DND-41 (cell line): ENCODE measurements at regions not wholly inside any gene's neighbourhood (a gene's known extent, or its start where the extent isn't known, plus 50 kb on each side); places are given as distances from the start of the nearest gene placed in this dataset.

Experiments
- ATAC-seq: fragments of 200-7000 bp; cut with Tn5 transposase; 3 replicates; pipeline ENCODE4 v1.9.1; 2021; ENCODE audit warnings: low read depth; ENCODE audit not compliant: insufficient read depth
- DNase-seq: peaks from one replicate; pipeline ENCODE4 v3.0.0-alpha.2; 2020
- H2AFZ ChIP-seq: 2 replicates; pipeline ENCODE4 v1.6.0; 2012; ENCODE audit warnings: low read depth, low read length
- H3K27ac ChIP-seq: 2 replicates; pipeline ENCODE4 v1.5.1; 2012; ENCODE audit warnings: low read length, inconsistent platforms
- H3K27me3 ChIP-seq: fragments of 200-600 bp; sonication (generic); 2 replicates; pipeline ENCODE4 v1.6.0; 2012; ENCODE audit warnings: low read length, mild to moderate bottlenecking, inconsistent platforms; ENCODE audit not compliant: insufficient read depth, poor library complexity
- H3K36me3 ChIP-seq: 2 replicates; pipeline ENCODE4 v1.5.1; 2012; ENCODE audit warnings: low read length, inconsistent platforms; ENCODE audit not compliant: insufficient read depth
- H3K4me1 ChIP-seq: 2 replicates; pipeline ENCODE4 v1.5.1; 2012; ENCODE audit warnings: mild to moderate bottlenecking, low read length; ENCODE audit not compliant: insufficient read depth
- H3K4me2 ChIP-seq: 2 replicates; pipeline ENCODE4 v1.6.0; 2012; ENCODE audit warnings: mild to moderate bottlenecking, moderate library complexity, low read length, inconsistent platforms; ENCODE audit not compliant: insufficient read depth
- H3K4me3 ChIP-seq, 2 experiments: fragments of 200-600 bp in 1 of 2; shearing (Covaris generic) in 1 of 2; 2 replicates each; pipeline ENCODE4 v1.5.1; 2012 to 2016; ENCODE audit warnings: inconsistent platforms in 2 of 2, low read length in 2 of 2, mild to moderate bottlenecking in 2 of 2, low read depth in 1 of 2, moderate library complexity in 1 of 2
- H3K79me2 ChIP-seq: 2 replicates; pipeline ENCODE4 v1.6.0; 2012; ENCODE audit warnings: low read length, inconsistent platforms; ENCODE audit not compliant: insufficient read depth
- H3K9ac ChIP-seq: 2 replicates; pipeline ENCODE4 v1.6.0; 2012; ENCODE audit warnings: low read depth, mild to moderate bottlenecking, inconsistent platforms, low read length, moderate library complexity
- H3K9me3 ChIP-seq: 2 replicates; pipeline ENCODE4 v1.5.1; 2012; ENCODE audit warnings: low read length, moderate library complexity, mild to moderate bottlenecking, inconsistent platforms; ENCODE audit not compliant: insufficient read depth, severe bottlenecking
- H4K20me1 ChIP-seq: 2 replicates; pipeline ENCODE4 v1.6.0; 2012; ENCODE audit warnings: low read length; ENCODE audit not compliant: insufficient read depth
- CTCF ChIP-seq: IDR thresholded peaks from 2 replicates; pipeline ENCODE4 v1.5.1; 2012; ENCODE audit warnings: borderline replicate concordance, low read length, moderate library complexity, mild to moderate bottlenecking; ENCODE audit not compliant: poor library complexity, severe bottlenecking; ENCODE audit errors: extremely low read depth
- EZH2 ChIP-seq: IDR thresholded peaks from 3 replicates; pipeline ENCODE4 v1.6.1; 2012; ENCODE audit warnings: borderline replicate concordance, low read depth, mild to moderate bottlenecking, moderate library complexity, low read length, inconsistent platforms; ENCODE audit not compliant: severe bottlenecking

- no peak overlapping the region for H3K9ac ChIP-seq
- H2AFZ ChIP-seq = no peak overlapping the region
- no peak overlapping the region for H3K4me3 ChIP-seq
- H3K4me1 ChIP-seq = no peaks in the 10 kb centered on the region
- DNase-seq = no peak
- no peaks in the 10 kb centered on the region for H3K36me3 ChIP-seq
- H3K27me3 ChIP-seq = no peaks in the 10 kb centered on the region
- peaks cover 35% of the 10 kb centered on the region for H3K9me3 ChIP-seq
- ATAC-seq = no peak
- H4K20me1 ChIP-seq = no peaks in the 10 kb centered on the region
- no peak overlapping the region for H3K27ac ChIP-seq
- H3K4me2 ChIP-seq = no peak overlapping the region
- H3K79me2 ChIP-seq = no peaks in the 10 kb centered on the region
- TF ChIP-seq CTCF (no peak), EZH2 (no peak)
Measured at GRCh38 chr2:8247905-8248622, 433.8 kb upstream of the ID2 start.

GRCh38 chr2:8248623-8248957 lies 433.3 kb upstream of the ID2 start:
- no peak overlapping the region for H3K27ac ChIP-seq
- H3K27me3 ChIP-seq = no peaks in the 10 kb centered on the region
- no peak overlapping the region for H3K4me3 ChIP-seq
- no peak overlapping the region for H3K4me2 ChIP-seq
- ATAC-seq (no peak), DNase-seq (no peak)
- H3K9me3 ChIP-seq = peaks cover 35% of the 10 kb centered on the region
- no peak for TF ChIP-seq CTCF
- no peak for TF ChIP-seq EZH2
- no peak overlapping the region for H2AFZ ChIP-seq
- no peak overlapping the region for H3K9ac ChIP-seq
- H3K79me2 ChIP-seq = no peaks in the 10 kb centered on the region
- 0 out of 2 replicates have a peak, but pooled peaks cover under 1% of the 10 kb centered on the region for H3K4me1 ChIP-seq
- no peaks in the 10 kb centered on the region for H3K36me3 ChIP-seq
- H4K20me1 ChIP-seq = no peaks in the 10 kb centered on the region

GRCh38 chr2:8249141-8249540 lies 432.7 kb upstream of the ID2 start:
- H2AFZ ChIP-seq = no peak overlapping the region
- H3K4me2 ChIP-seq = no peak overlapping the region
- no peaks in the 10 kb centered on the region for H4K20me1 ChIP-seq
- H3K9ac ChIP-seq = no peak overlapping the region
- DNase-seq = no peak
- no peak overlapping the region for H3K4me3 ChIP-seq
- no peak for ATAC-seq
- no peaks in the 10 kb centered on the region for H3K36me3 ChIP-seq
- no peak overlapping the region for H3K27ac ChIP-seq
- peaks cover 6% of the 10 kb centered on the region; the same call in 1 of the 2 replicates for H3K4me1 ChIP-seq
- no peaks in the 10 kb centered on the region for H3K79me2 ChIP-seq
- H3K9me3 ChIP-seq = peaks cover 30% of the 10 kb centered on the region
- no peaks in the 10 kb centered on the region for H3K27me3 ChIP-seq
- TF ChIP-seq EZH2 (no peak), CTCF (no peak)
